ENCODE measurements at regions not wholly inside any gene's neighbourhood (a gene's known extent, or its start where the extent isn't known, plus 50 kb on each side); places are given as distances from the start of the nearest gene placed in this dataset.
A peak's percentile ranks its signal among the peaks of the same experiment; 100 is the strongest.

- Histone ChIP-seq H3K4me1 (ENCODE audit: low read length) (peaks cover 6% of the 10 kb centered on the region), H3K79me2 (ENCODE audit: low read length) (no peaks in the 10 kb centered on the region), H2AFZ (ENCODE audit: low read depth, low read length) (no peak overlapping the region), H3K9ac (ENCODE audit: low read length) (no peak overlapping the region), H3K9me3 (ENCODE audit: insufficient read depth, low read length) (no peaks in the 10 kb centered on the region), H3K27me3 (ENCODE audit: low read depth, low read length) (no peaks in the 10 kb centered on the region), H3K27ac (ENCODE audit: low read length) (no peak overlapping the region), H3K4me2 (ENCODE audit: low read length) (no peak overlapping the region), H3K36me3 (replicated peaks; ENCODE audit: low read depth, low read length) (no peaks in the 10 kb centered on the region), H3K4me3 (ENCODE audit: low read length) (no peak overlapping the region), H4K20me1 (ENCODE audit: insufficient read depth, low read length) (no peaks in the 10 kb centered on the region)
- TF ChIP-seq EZH2phosphoT487 (IDR thresholded peaks at IDR 0.05; ENCODE audit: low read depth) = no peak
- TF ChIP-seq, protein P1, sequence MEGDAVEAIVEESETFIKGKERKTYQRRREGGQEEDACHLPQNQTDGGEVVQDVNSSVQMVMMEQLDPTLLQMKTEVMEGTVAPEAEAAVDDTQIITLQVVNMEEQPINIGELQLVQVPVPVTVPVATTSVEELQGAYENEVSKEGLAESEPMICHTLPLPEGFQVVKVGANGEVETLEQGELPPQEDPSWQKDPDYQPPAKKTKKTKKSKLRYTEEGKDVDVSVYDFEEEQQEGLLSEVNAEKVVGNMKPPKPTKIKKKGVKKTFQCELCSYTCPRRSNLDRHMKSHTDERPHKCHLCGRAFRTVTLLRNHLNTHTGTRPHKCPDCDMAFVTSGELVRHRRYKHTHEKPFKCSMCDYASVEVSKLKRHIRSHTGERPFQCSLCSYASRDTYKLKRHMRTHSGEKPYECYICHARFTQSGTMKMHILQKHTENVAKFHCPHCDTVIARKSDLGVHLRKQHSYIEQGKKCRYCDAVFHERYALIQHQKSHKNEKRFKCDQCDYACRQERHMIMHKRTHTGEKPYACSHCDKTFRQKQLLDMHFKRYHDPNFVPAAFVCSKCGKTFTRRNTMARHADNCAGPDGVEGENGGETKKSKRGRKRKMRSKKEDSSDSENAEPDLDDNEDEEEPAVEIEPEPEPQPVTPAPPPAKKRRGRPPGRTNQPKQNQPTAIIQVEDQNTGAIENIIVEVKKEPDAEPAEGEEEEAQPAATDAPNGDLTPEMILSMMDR (IDR thresholded peaks at IDR 0.05; ENCODE audit: low read depth, low read length) = no peak
Observed at GRCh38 chr5:45057564-45057963, 248.8 kb downstream of the MRPS30 start.

GRCh38 chr5:45060724-45061123, 252.0 kb downstream of the MRPS30 start:
- Histone ChIP-seq H3K27ac (ENCODE audit: low read length) (no peak overlapping the region), H3K9me3 (ENCODE audit: insufficient read depth, low read length) (no peaks in the 10 kb centered on the region), H3K4me1 (ENCODE audit: low read length) (peaks cover 6% of the 10 kb centered on the region), H4K20me1 (ENCODE audit: insufficient read depth, low read length) (no peaks in the 10 kb centered on the region), H3K4me3 (ENCODE audit: low read length) (no peak overlapping the region), H2AFZ (ENCODE audit: low read depth, low read length) (no peak overlapping the region), H3K27me3 (ENCODE audit: low read depth, low read length) (no peaks in the 10 kb centered on the region), H3K36me3 (replicated peaks; ENCODE audit: low read depth, low read length) (no peaks in the 10 kb centered on the region), H3K4me2 (ENCODE audit: low read length) (0 out of 2 replicates have a peak overlapping the region, but pooled peaks have one; percentile 4), H3K9ac (ENCODE audit: low read length) (no peak overlapping the region), H3K79me2 (ENCODE audit: low read length) (no peaks in the 10 kb centered on the region)
- no peak for TF ChIP-seq EZH2phosphoT487 (IDR thresholded peaks at IDR 0.05; ENCODE audit: low read depth)
- TF ChIP-seq, protein P1 (IDR thresholded peaks at IDR 0.05; ENCODE audit: low read depth, low read length) = no peak

- Histone ChIP-seq H3K4me2 (ENCODE audit: low read length) (no peak overlapping the region), H3K4me1 (ENCODE audit: low read length) (peaks cover 6% of the 10 kb centered on the region), H3K36me3 (replicated peaks; ENCODE audit: low read depth, low read length) (no peaks in the 10 kb centered on the region), H3K4me3 (ENCODE audit: low read length) (no peak overlapping the region), H3K27me3 (ENCODE audit: low read depth, low read length) (no peaks in the 10 kb centered on the region), H3K9ac (ENCODE audit: low read length) (no peak overlapping the region), H3K9me3 (ENCODE audit: insufficient read depth, low read length) (no peaks in the 10 kb centered on the region), H2AFZ (ENCODE audit: low read depth, low read length) (no peak overlapping the region), H3K27ac (ENCODE audit: low read length) (no peak overlapping the region), H4K20me1 (ENCODE audit: insufficient read depth, low read length) (no peaks in the 10 kb centered on the region), H3K79me2 (ENCODE audit: low read length) (no peaks in the 10 kb centered on the region)
- TF ChIP-seq EZH2phosphoT487 (IDR thresholded peaks at IDR 0.05; ENCODE audit: low read depth) = no peak
- TF ChIP-seq, protein P1 (IDR thresholded peaks at IDR 0.05; ENCODE audit: low read depth, low read length) = no peak
Observed at GRCh38 chr5:45062044-45062443, 253.3 kb downstream of the MRPS30 start.

DNA sequence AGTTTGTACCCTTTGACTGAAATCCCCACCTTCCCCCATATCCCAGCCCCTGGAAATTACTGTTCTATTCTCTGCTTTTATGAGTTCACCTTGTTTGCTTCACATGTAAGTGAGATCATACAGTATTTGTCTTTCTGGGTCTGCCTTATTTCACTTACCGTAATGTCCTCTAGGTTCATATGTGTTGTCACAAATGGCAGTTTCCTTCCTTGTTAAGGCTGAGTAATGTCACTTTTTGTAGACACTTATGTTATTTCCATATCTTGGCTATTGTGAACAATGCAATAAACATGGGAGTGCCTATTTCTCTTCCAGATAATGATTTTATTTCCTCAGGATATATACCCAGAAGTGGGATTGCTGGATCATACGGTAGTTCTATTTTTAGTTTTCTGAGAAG, 272.3 kb downstream of the MRPS30 start:
- H2AFZ ChIP-seq (ENCODE audit: low read depth, low read length) = no peak overlapping the region
- no peak overlapping the region for H3K9ac ChIP-seq (ENCODE audit: low read length)
- no peak overlapping the region for H3K27ac ChIP-seq (ENCODE audit: low read length)
- H3K4me2 ChIP-seq (ENCODE audit: low read length) = no peak overlapping the region
- H3K4me1 ChIP-seq (ENCODE audit: low read length) = no peaks in the 10 kb centered on the region
- no peaks in the 10 kb centered on the region for H3K27me3 ChIP-seq (ENCODE audit: low read depth, low read length)
- H3K79me2 ChIP-seq (ENCODE audit: low read length) = no peaks in the 10 kb centered on the region
- no peaks in the 10 kb centered on the region for H4K20me1 ChIP-seq (ENCODE audit: insufficient read depth, low read length)
- TF ChIP-seq, protein P1 (IDR thresholded peaks at IDR 0.05; ENCODE audit: low read depth, low read length) = no peak
- no peak for TF ChIP-seq EZH2phosphoT487 (IDR thresholded peaks at IDR 0.05; ENCODE audit: low read depth)
- H3K9me3 ChIP-seq (ENCODE audit: insufficient read depth, low read length) = no peaks in the 10 kb centered on the region
- H3K4me3 ChIP-seq (ENCODE audit: low read length) = no peak overlapping the region
- no peaks in the 10 kb centered on the region for H3K36me3 ChIP-seq (replicated peaks; ENCODE audit: low read depth, low read length)
